CD14-positive monocyte (primary cell): ENCODE measurements at regions not wholly inside any gene's neighbourhood (a gene's known extent, or its start where the extent isn't known, plus 50 kb on each side); places are given as distances from the start of the nearest gene placed in this dataset.

ENCODE experiments used
- DNase-seq, 3 donors: peaks; one replicate each; pipeline ENCODE4 v3.0.0-alpha.2; 2011 to 2022
- H2AFZ ChIP-seq: 2 replicates; pipeline ENCODE4 v1.6.0; 2012; ENCODE audit warnings: mild to moderate bottlenecking, low read depth, low read length, inconsistent platforms; ENCODE audit not compliant: insufficient read depth, poor library complexity, severe bottlenecking
- H3K27ac ChIP-seq, 2 donors: 1 replicate in 1 of 2; 2 replicates in 1 of 2; pipeline ENCODE4 v1.5.1; 2012 to 2013; ENCODE audit warnings: low read length in 2 of 2, control low read depth in 1 of 2, inconsistent platforms in 1 of 2, low read depth in 1 of 2, mild to moderate bottlenecking in 1 of 2
- H3K27me3 ChIP-seq, 2 donors: one replicate each; pipeline versions ENCODE4 v1.6.0 to v1.6.1; 2011 to 2013; ENCODE audit warnings: low read length in 2 of 2; ENCODE audit not compliant: control insufficient read depth in 2 of 2, insufficient read depth in 2 of 2
- H3K36me3 ChIP-seq, 2 donors: replicated peaks in 1 of 2; 1 replicate in 1 of 2; 2 replicates in 1 of 2; pipeline versions ENCODE4 v1.5.1 to v1.6.1; 2012 to 2013; ENCODE audit warnings: low read length in 2 of 2, control low read depth in 1 of 2, inconsistent platforms in 1 of 2, mild to moderate bottlenecking in 1 of 2; ENCODE audit not compliant: insufficient read depth in 2 of 2, control insufficient read depth in 1 of 2
- H3K4me1 ChIP-seq, 2 donors: 1 replicate in 1 of 2; 2 replicates in 1 of 2; pipeline versions ENCODE4 v1.5.1 to v1.6.1; 2012 to 2013; ENCODE audit warnings: low read length in 2 of 2, control low read depth in 1 of 2, inconsistent platforms in 1 of 2, mild to moderate bottlenecking in 1 of 2, moderate library complexity in 1 of 2; ENCODE audit not compliant: insufficient read depth in 2 of 2, control insufficient read depth in 1 of 2
- H3K4me2 ChIP-seq: replicated peaks from 2 replicates; pipeline ENCODE3; 2012; ENCODE audit warnings: low read length, moderate library complexity, mild to moderate bottlenecking; ENCODE audit not compliant: poor library complexity, severe bottlenecking; ENCODE audit errors: extremely low read depth
- H3K4me3 ChIP-seq, 3 experiments: fragments of 200-600 bp in 1 of 3; sonication (generic) in 1 of 3; replicated peaks in 1 of 3; 1 replicate in 2 of 3; 2 replicates in 1 of 3; pipeline ENCODE4 v1.5.1; 2011 to 2013; ENCODE audit warnings: low read length in 3 of 3, mild to moderate bottlenecking in 3 of 3, control low read depth in 2 of 3, low read depth in 2 of 3, inconsistent platforms in 1 of 3, moderate library complexity in 1 of 3
- H3K79me2 ChIP-seq: 2 replicates; pipeline ENCODE4 v1.6.0; 2012; ENCODE audit warnings: mild to moderate bottlenecking, control low read depth, inconsistent platforms, low read length, moderate library complexity; ENCODE audit not compliant: insufficient read depth
- H3K9ac ChIP-seq: 2 replicates; pipeline ENCODE4 v1.6.0; 2017; ENCODE audit warnings: low read length, mild to moderate bottlenecking; ENCODE audit not compliant: insufficient read depth, poor library complexity, severe bottlenecking
- H3K9me3 ChIP-seq, 2 donors: replicated peaks in 1 of 2; 1 replicate in 1 of 2; 2 replicates in 1 of 2; pipeline versions ENCODE4 v1.5.1 to v1.6.1; 2012 to 2013; ENCODE audit warnings: low read length in 2 of 2, control low read depth in 1 of 2; ENCODE audit not compliant: control insufficient read depth in 1 of 2, insufficient read depth in 1 of 2
- H4K20me1 ChIP-seq: 2 replicates; pipeline ENCODE4 v1.6.0; 2012; ENCODE audit warnings: mild to moderate bottlenecking, low read length, control low read depth, moderate library complexity; ENCODE audit not compliant: insufficient read depth
- H3K27ac Mint-ChIP-seq, 7 donors: one replicate each; pipeline ENCODE4 v1.8.0; 2020; ENCODE audit warnings: mild to moderate bottlenecking in 7 of 7, mixed read lengths in 7 of 7, moderate library complexity in 6 of 7, inconsistent platforms in 2 of 7
- H3K27me3 Mint-ChIP-seq, 3 donors: one replicate each; pipeline ENCODE4 v1.8.0; 2021 to 2022; ENCODE audit warnings: low read depth in 3 of 3, mild to moderate bottlenecking in 3 of 3, mixed read lengths in 3 of 3, moderate library complexity in 3 of 3, inconsistent platforms in 1 of 3
- H3K36me3 Mint-ChIP-seq, 2 donors: one replicate each; pipeline ENCODE4 v1.8.0; 2020; ENCODE audit warnings: mixed read lengths in 2 of 2, inconsistent platforms in 1 of 2, mild to moderate bottlenecking in 1 of 2
- H3K4me1 Mint-ChIP-seq: one replicate; pipeline ENCODE4 v1.8.0; 2020; ENCODE audit warnings: mild to moderate bottlenecking, mixed read lengths
- H3K4me3 Mint-ChIP-seq, 2 donors: one replicate each; pipeline ENCODE4 v1.8.0; 2020; ENCODE audit warnings: mild to moderate bottlenecking in 2 of 2, mixed read lengths in 2 of 2, moderate library complexity in 1 of 2
- H3K9me3 Mint-ChIP-seq, 7 donors: one replicate each; pipeline ENCODE4 v1.8.0; 2020 to 2022; ENCODE audit warnings: mixed read lengths in 7 of 7, mild to moderate bottlenecking in 6 of 7, moderate library complexity in 6 of 7, inconsistent platforms in 2 of 7
- CTCF ChIP-seq: fragments of 200-600 bp; IDR thresholded peaks from one replicate; pipeline ENCODE4 v1.8.0; 2022; ENCODE audit warnings: antibody characterized with exemption, mild to moderate bottlenecking
- WGBS: methylation state at CpG from one replicate; pipeline ENCODE4 v1.1.5; 2013; ENCODE audit warnings: missing lambda C conversion rate; ENCODE audit not compliant: insufficient coverage; 5-methylcytosine and 5-hydroxymethylcytosine counted together
- intact Hi-C, 2 donors: fragments of 100-400 bp; cut with micrococcal nuclease; formaldehyde crosslinking; loops; one replicate each; pipeline versions ENCODE4 v1.15.0 to v1.15.1; 2023

- no peak for TF ChIP-seq CTCF
- Mint-ChIP-seq H3K27ac (no peak overlapping the region), H3K9me3 (peaks cover 0 to 1% (median 0%) of the 10 kb centered on the region in 7 donors), H3K4me3 (no peak overlapping the region), H3K4me1 (no peaks in the 10 kb centered on the region), H3K36me3 (no peaks in the 10 kb centered on the region), H3K27me3 (peaks cover 0 to 1% (median 0%) of the 10 kb centered on the region in 3 donors)
- H3K9me3 ChIP-seq, result no peaks in the 10 kb centered on the region
- no peaks in the 10 kb centered on the region for H3K79me2 ChIP-seq
- H3K4me2 ChIP-seq, result no peak overlapping the region
- H3K36me3 ChIP-seq, result no peaks in the 10 kb centered on the region
- H3K27ac ChIP-seq, result no peak overlapping the region
- no peak for DNase-seq
- no peaks in the 10 kb centered on the region for H4K20me1 ChIP-seq
- intact Hi-C loops, result no loop called here
- 100% methylated on average over 1 of the region's 5 CpGs for WGBS
- H3K9ac ChIP-seq, result no peak overlapping the region
- H3K4me1 ChIP-seq, result no peaks in the 10 kb centered on the region
- H3K4me3 ChIP-seq, result no peak overlapping the region
- H2AFZ ChIP-seq, result no peak overlapping the region
- no peaks in the 10 kb centered on the region for H3K27me3 ChIP-seq
Measured at GRCh38 chr20:60359010-60359409, 400.8 kb downstream of the CDH26 start.

- Histone ChIP-seq H3K4me2 (no peak overlapping the region), H3K9me3 (no peaks in the 10 kb centered on the region), H3K36me3 (no peaks in the 10 kb centered on the region), H3K27ac (no peak overlapping the region), H4K20me1 (no peaks in the 10 kb centered on the region), H3K4me3 (no peak overlapping the region), H3K9ac (no peak overlapping the region), H3K4me1 (no peaks in the 10 kb centered on the region), H3K27me3 (no peaks in the 10 kb centered on the region), H3K79me2 (no peaks in the 10 kb centered on the region), H2AFZ (no peak overlapping the region)
- DNase-seq, result no peak
- Mint-ChIP-seq H3K36me3 (no peaks in the 10 kb centered on the region), H3K4me1 (no peaks in the 10 kb centered on the region), H3K27ac (no peak overlapping the region), H3K9me3 (peaks cover 0 to 1% (median 0%) of the 10 kb centered on the region in 7 donors), H3K27me3 (peaks cover 0 to 3% (median 3%) of the 10 kb centered on the region in 3 donors), H3K4me3 (no peak overlapping the region)
- intact Hi-C loops, result no loop called here
- 95% methylated on average over 2 of the region's 10 CpGs for WGBS
- TF ChIP-seq CTCF, result no peak
Measured at GRCh38 chr20:60361761-60362395, 403.7 kb downstream of the CDH26 start.
